ENCODE measurements at regions not wholly inside any gene's neighbourhood (a gene's known extent, or its start where the extent isn't known, plus 50 kb on each side); places are given as distances from the start of the nearest gene placed in this dataset.

DNA sequence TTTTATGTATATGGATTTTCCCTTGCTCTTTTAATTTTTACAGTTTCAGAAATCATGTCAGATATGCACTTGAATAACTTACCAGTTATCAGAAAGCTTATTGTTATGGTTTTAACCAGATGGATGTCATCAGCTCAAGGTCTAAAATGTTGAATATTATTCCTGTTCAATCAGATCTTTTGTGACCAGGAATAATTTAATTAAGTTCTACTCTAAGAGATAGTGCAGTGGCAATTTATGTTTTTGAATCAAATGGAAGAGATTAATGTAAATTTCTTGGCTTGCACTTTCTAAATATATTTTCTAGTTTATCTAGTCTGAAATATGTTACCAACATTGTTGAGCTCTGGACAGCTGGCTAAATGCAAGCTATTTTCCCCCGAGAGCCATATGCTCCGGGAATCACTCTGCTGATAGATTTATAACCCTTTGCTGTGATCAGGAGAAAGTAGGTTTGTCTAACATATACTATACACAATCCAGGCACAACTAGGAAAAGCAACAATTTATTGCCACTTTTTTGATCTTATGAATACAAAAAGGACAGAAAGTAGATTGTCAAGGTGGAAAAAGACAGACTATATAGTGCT is 76.8 kb upstream of the CD96 start:
- H3K4me1 ChIP-seq (ENCODE audit: low read length) = no peaks in the 10 kb centered on the region
- H3K9ac ChIP-seq (ENCODE audit: low read length) = no peak overlapping the region
- H3K4me2 ChIP-seq (ENCODE audit: low read depth, low read length) = no peak overlapping the region
- H3F3A ChIP-seq (ENCODE audit: insufficient read depth, low read length) = no peaks in the 10 kb centered on the region
- H3K9me2 ChIP-seq (replicated peaks; ENCODE audit: insufficient read depth, low read length) = no peaks in the 10 kb centered on the region
- no peaks in the 10 kb centered on the region for H4K20me1 ChIP-seq (ENCODE audit: insufficient read depth, low read length)
- H3K36me3 ChIP-seq (replicated peaks; ENCODE audit: insufficient read depth, low read length) = no peaks in the 10 kb centered on the region
- no peaks in the 10 kb centered on the region for H3K9me3 ChIP-seq (replicated peaks; ENCODE audit: insufficient read depth, low read length)
- TF ChIP-seq, protein P1, sequence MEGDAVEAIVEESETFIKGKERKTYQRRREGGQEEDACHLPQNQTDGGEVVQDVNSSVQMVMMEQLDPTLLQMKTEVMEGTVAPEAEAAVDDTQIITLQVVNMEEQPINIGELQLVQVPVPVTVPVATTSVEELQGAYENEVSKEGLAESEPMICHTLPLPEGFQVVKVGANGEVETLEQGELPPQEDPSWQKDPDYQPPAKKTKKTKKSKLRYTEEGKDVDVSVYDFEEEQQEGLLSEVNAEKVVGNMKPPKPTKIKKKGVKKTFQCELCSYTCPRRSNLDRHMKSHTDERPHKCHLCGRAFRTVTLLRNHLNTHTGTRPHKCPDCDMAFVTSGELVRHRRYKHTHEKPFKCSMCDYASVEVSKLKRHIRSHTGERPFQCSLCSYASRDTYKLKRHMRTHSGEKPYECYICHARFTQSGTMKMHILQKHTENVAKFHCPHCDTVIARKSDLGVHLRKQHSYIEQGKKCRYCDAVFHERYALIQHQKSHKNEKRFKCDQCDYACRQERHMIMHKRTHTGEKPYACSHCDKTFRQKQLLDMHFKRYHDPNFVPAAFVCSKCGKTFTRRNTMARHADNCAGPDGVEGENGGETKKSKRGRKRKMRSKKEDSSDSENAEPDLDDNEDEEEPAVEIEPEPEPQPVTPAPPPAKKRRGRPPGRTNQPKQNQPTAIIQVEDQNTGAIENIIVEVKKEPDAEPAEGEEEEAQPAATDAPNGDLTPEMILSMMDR (IDR thresholded peaks at IDR 0.05; ENCODE audit: low read length) = no peak
- no peaks in the 10 kb centered on the region for H3K79me2 ChIP-seq (ENCODE audit: low read length)
- no peak for DNase-seq
- no peak overlapping the region for H3K27ac ChIP-seq (ENCODE audit: low read length)
- no peak overlapping the region for H3K4me3 ChIP-seq (ENCODE audit: low read length)
- no peak overlapping the region for H2AFZ ChIP-seq (ENCODE audit: low read length)
- H3K27me3 ChIP-seq (replicated peaks; ENCODE audit: insufficient read depth, low read length) = no peaks in the 10 kb centered on the region

DNA sequence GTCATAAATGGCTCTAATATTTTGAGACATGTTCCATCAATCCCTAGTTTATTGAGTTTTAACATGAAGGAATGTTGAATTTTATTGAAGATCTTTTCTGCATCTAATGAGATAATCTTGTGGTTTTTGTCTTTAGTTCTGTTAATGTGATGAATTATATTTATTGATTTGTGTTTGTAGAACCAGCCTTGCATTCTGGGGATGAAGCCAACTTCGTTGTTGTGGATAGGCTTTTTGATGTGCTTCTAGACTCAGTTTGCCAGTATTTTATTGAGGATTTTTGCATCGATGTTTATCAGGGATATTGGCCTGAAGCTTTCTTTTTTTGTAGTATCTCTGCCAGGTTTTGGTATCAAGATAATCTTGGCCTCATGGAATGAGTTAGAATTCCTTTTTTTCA is 72.0 kb upstream of the CD96 start:
- Histone ChIP-seq H3K9me2 (replicated peaks; ENCODE audit: insufficient read depth, low read length) (no peaks in the 10 kb centered on the region), H3K79me2 (ENCODE audit: low read length) (no peaks in the 10 kb centered on the region), H3K27ac (ENCODE audit: low read length) (no peak overlapping the region), H3K4me1 (ENCODE audit: low read length) (no peaks in the 10 kb centered on the region), H3K9ac (ENCODE audit: low read length) (no peak overlapping the region), H3K4me3 (ENCODE audit: low read length) (no peak overlapping the region), H3K27me3 (replicated peaks; ENCODE audit: insufficient read depth, low read length) (no peaks in the 10 kb centered on the region), H3K4me2 (ENCODE audit: low read depth, low read length) (no peak overlapping the region), H3K9me3 (replicated peaks; ENCODE audit: insufficient read depth, low read length) (no peaks in the 10 kb centered on the region), H2AFZ (ENCODE audit: low read length) (no peak overlapping the region), H3F3A (ENCODE audit: insufficient read depth, low read length) (no peaks in the 10 kb centered on the region), H4K20me1 (ENCODE audit: insufficient read depth, low read length) (no peaks in the 10 kb centered on the region), H3K36me3 (replicated peaks; ENCODE audit: insufficient read depth, low read length) (no peaks in the 10 kb centered on the region)
- no peak for DNase-seq
- TF ChIP-seq EZH2phosphoT487 (IDR thresholded peaks at IDR 0.05; ENCODE audit: low read length) = no peak
- TF ChIP-seq EZH2 (optimal IDR thresholded peaks at IDR 0.05; ENCODE audit: low read depth, low read length) = no peak
- TF ChIP-seq, protein P1 (IDR thresholded peaks at IDR 0.05; ENCODE audit: low read length) = no peak

DNA sequence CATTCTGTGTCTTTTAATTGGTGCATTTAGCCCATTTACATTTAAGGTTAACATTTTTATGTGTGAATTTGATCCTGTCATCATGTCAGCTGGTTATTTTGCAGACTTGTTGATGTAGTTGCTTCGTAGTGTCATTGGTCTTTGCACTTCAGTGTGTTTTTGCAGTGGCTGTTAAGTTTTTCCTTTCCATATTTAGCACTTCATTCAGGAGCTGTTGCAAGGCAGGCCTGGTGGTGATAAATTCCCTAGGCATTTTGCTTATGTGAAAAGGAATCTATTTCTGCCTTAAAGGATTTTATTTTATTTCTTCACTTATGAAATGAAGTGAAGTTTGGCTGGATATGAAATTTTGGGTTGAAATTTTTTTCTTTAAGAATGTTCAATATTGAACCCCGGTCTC is 70.2 kb upstream of the CD96 start:
- no peak overlapping the region for H3K4me2 ChIP-seq (ENCODE audit: low read depth, low read length)
- no peaks in the 10 kb centered on the region for H3K9me3 ChIP-seq (replicated peaks; ENCODE audit: insufficient read depth, low read length)
- H2AFZ ChIP-seq (ENCODE audit: low read length) = no peak overlapping the region
- H3K9me2 ChIP-seq (replicated peaks; ENCODE audit: insufficient read depth, low read length) = no peaks in the 10 kb centered on the region
- H3K36me3 ChIP-seq (replicated peaks; ENCODE audit: insufficient read depth, low read length) = no peaks in the 10 kb centered on the region
- no peaks in the 10 kb centered on the region for H4K20me1 ChIP-seq (ENCODE audit: insufficient read depth, low read length)
- H3K79me2 ChIP-seq (ENCODE audit: low read length) = no peaks in the 10 kb centered on the region
- H3K27me3 ChIP-seq (replicated peaks; ENCODE audit: insufficient read depth, low read length) = no peaks in the 10 kb centered on the region
- no peak for DNase-seq
- H3K4me1 ChIP-seq (ENCODE audit: low read length) = no peaks in the 10 kb centered on the region
- no peak for TF ChIP-seq EZH2 (optimal IDR thresholded peaks at IDR 0.05; ENCODE audit: low read depth, low read length)
- TF ChIP-seq EZH2phosphoT487 (IDR thresholded peaks at IDR 0.05; ENCODE audit: low read length) = no peak
- TF ChIP-seq, protein P1 (IDR thresholded peaks at IDR 0.05; ENCODE audit: low read length) = no peak
- no peak overlapping the region for H3K27ac ChIP-seq (ENCODE audit: low read length)
- no peaks in the 10 kb centered on the region for H3F3A ChIP-seq (ENCODE audit: insufficient read depth, low read length)
- H3K4me3 ChIP-seq (ENCODE audit: low read length) = no peak overlapping the region
- H3K9ac ChIP-seq (ENCODE audit: low read length) = no peak overlapping the region
